ENCODE measurements at regions not wholly inside any gene's neighbourhood (a gene's known extent, or its start where the extent isn't known, plus 50 kb on each side); places are given as distances from the start of the nearest gene placed in this dataset.
"Not testable (repeated sequence)": the region's sequence is repeated elsewhere in the genome, so short reads cannot be mapped to it uniquely, and the experiment has no call there.

GRCh38 chrX:31014474-31014873, 57.4 kb downstream of the FTHL17 start:
- H3K36me3 ChIP-seq; intact Hi-C loops (cut with DNase I; ENCODE audit: low total_unique reads); ATAC-seq; H3K27me3 ChIP-seq; H3K27ac ChIP-seq; H3K4me1 ChIP-seq; H3K9me3 ChIP-seq; DNase-seq; in situ Hi-C loops (cut with MboI; ENCODE audit: low sequenced_read_pairs in 4 of 4); H3K4me3 ChIP-seq: not testable (repeated sequence)

- TF ChIP-seq CTCF (IDR thresholded peaks at IDR 0.05 in 4 of 5, conservative IDR thresholded peaks at IDR 0.05 in 1 of 5) (no peak), POLR2A (IDR thresholded peaks at IDR 0.05) (no peak)
- H3K36me3 ChIP-seq: no peaks in the 10 kb centered on the region
- no peak for ATAC-seq
- H3K27me3 ChIP-seq: peaks cover 0 to 2% (median 0%) of the 10 kb centered on the region in 3 donors
- no peaks in the 10 kb centered on the region for H3K9me3 ChIP-seq
- H3K4me3 ChIP-seq: no peak overlapping the region
- no peak for DNase-seq
- in situ Hi-C loops (cut with MboI; ENCODE audit: low sequenced_read_pairs in 4 of 4) (no loop called here), intact Hi-C loops (cut with DNase I; ENCODE audit: low total_unique reads) (no loop called here)
- no peak overlapping the region for H3K27ac ChIP-seq
- no peaks in the 10 kb centered on the region for H3K4me1 ChIP-seq
Measured at GRCh38 chrX:31012509-31013025, 59.3 kb downstream of the FTHL17 start.

- DNase-seq (no peak), ATAC-seq (no peak)
- Histone ChIP-seq H3K4me3 (no peak overlapping the region), H3K4me1 (no peaks in the 10 kb centered on the region), H3K27me3 (peaks cover 0 to 2% (median 0%) of the 10 kb centered on the region in 3 donors), H3K36me3 (no peaks in the 10 kb centered on the region), H3K27ac (no peak overlapping the region), H3K9me3 (no peaks in the 10 kb centered on the region)
- TF ChIP-seq CTCF (IDR thresholded peaks at IDR 0.05 in 4 of 5, conservative IDR thresholded peaks at IDR 0.05 in 1 of 5) (no peak), POLR2A (IDR thresholded peaks at IDR 0.05) (no peak)
- intact Hi-C loops (cut with DNase I; ENCODE audit: low total_unique reads): no loop called here
- in situ Hi-C loops (cut with MboI; ENCODE audit: low sequenced_read_pairs in 4 of 4): no loop called here
Measured at GRCh38 chrX:31007321-31007720, 64.5 kb downstream of the FTHL17 start.

GRCh38 chrX:31006027-31006426, 65.8 kb downstream of the FTHL17 start:
- intact Hi-C loops (cut with DNase I; ENCODE audit: low total_unique reads): no loop called here
- Histone ChIP-seq H3K4me1 (no peaks in the 10 kb centered on the region), H3K9me3 (no peaks in the 10 kb centered on the region), H3K27ac (no peak overlapping the region), H3K36me3 (no peaks in the 10 kb centered on the region), H3K4me3 (no peak overlapping the region), H3K27me3 (peaks cover 0 to 2% (median 0%) of the 10 kb centered on the region in 3 donors)
- ATAC-seq (no peak), DNase-seq (no peak)
- TF ChIP-seq POLR2A (IDR thresholded peaks at IDR 0.05) (no peak), CTCF (IDR thresholded peaks at IDR 0.05 in 4 of 5, conservative IDR thresholded peaks at IDR 0.05 in 1 of 5) (no peak)
- in situ Hi-C loops (cut with MboI; ENCODE audit: low sequenced_read_pairs in 4 of 4): no loop called here

- intact Hi-C loops (cut with DNase I; ENCODE audit: low total_unique reads) (no loop called here), in situ Hi-C loops (cut with MboI; ENCODE audit: low sequenced_read_pairs in 4 of 4) (no loop called here)
- ATAC-seq (no peak), DNase-seq (no peak)
- H3K27ac ChIP-seq: no peak overlapping the region
- H3K9me3 ChIP-seq: no peaks in the 10 kb centered on the region
- no peaks in the 10 kb centered on the region for H3K4me1 ChIP-seq
- no peaks in the 10 kb centered on the region for H3K36me3 ChIP-seq
- no peaks in the 10 kb centered on the region for H3K27me3 ChIP-seq
- H3K4me3 ChIP-seq: no peak overlapping the region
- no peak for TF ChIP-seq POLR2A (IDR thresholded peaks at IDR 0.05)
- TF ChIP-seq CTCF (IDR thresholded peaks at IDR 0.05 in 4 of 5, conservative IDR thresholded peaks at IDR 0.05 in 1 of 5): no peak
Measured at GRCh38 chrX:30997411-30997810, 74.4 kb downstream of the FTHL17 start.
